ENCODE measurements at regions not wholly inside any gene's neighbourhood (a gene's known extent, or its start where the extent isn't known, plus 50 kb on each side); places are given as distances from the start of the nearest gene placed in this dataset.

DNA sequence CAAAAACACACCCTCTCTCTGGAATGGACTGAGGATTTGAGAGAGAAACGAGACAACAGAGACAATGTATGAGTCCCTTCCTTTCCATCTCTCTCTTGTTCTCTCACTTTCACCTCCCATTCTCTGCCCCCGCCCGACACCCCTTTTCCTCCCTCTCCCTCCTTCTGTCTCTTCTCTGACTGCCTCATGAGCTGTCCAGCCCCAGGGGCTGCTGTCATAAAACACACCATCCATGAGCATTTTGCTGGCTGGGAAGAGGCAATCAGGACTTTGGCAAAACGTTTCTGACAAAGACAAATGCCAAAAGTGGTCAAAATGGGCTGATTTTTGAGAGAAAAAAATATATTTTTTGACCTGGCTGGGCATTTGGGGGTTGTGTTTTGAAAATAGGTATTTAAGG lies 377.2 kb downstream of the EN1 start:
- H3K27ac ChIP-seq (ENCODE audit: low read depth, low read length, poor library complexity, severe bottlenecking) = no peak overlapping the region
- no peaks in the 10 kb centered on the region for H3K4me1 ChIP-seq (ENCODE audit: insufficient read depth, low read length, poor library complexity, severe bottlenecking)
- no TSS peak for BruUV-seq (replicated peaks)
- no peaks in the 10 kb centered on the region for H3K27me3 ChIP-seq (replicated peaks; ENCODE audit: insufficient read depth, low read depth, low read length, poor library complexity)
- POLR2A ChIA-PET (ENCODE audit: low non-redundant PET) = no interaction called here
- CTCF ChIA-PET = no interaction called here
- no peaks in the 10 kb centered on the region for H3K9me3 ChIP-seq (ENCODE audit: low read depth, low read length, poor library complexity, severe bottlenecking)
- DNase-seq (ENCODE audit: low spot score) = no peak
- no peak overlapping the region for H3K4me3 ChIP-seq (ENCODE audit: low read depth, low read length, poor library complexity, severe bottlenecking)
- TF ChIP-seq EZH2 (IDR thresholded peaks at IDR 0.05; ENCODE audit: borderline replicate concordance, low read depth, low read length, poor library complexity, severe bottlenecking) (no peak), CTCF (conservative IDR thresholded peaks at IDR 0.05; ENCODE audit: low read depth, low read length) (no peak)
- intact Hi-C loops (cut with micrococcal nuclease; ENCODE audit: unreplicated experiment) = no loop called here
- no peaks in the 10 kb centered on the region for H3K36me3 ChIP-seq (ENCODE audit: insufficient read depth, low read length, poor library complexity, severe bottlenecking)

GRCh38 chr2:118469103-118469502 lies 378.3 kb downstream of the EN1 start:
- DNase-seq (ENCODE audit: low spot score) = no peak
- BruUV-seq (replicated peaks) = no TSS peak
- Histone ChIP-seq H3K36me3 (ENCODE audit: insufficient read depth, low read length, poor library complexity, severe bottlenecking) (no peaks in the 10 kb centered on the region), H3K4me1 (ENCODE audit: insufficient read depth, low read length, poor library complexity, severe bottlenecking) (no peaks in the 10 kb centered on the region), H3K27me3 (replicated peaks; ENCODE audit: insufficient read depth, low read depth, low read length, poor library complexity) (no peaks in the 10 kb centered on the region), H3K9me3 (ENCODE audit: low read depth, low read length, poor library complexity, severe bottlenecking) (no peaks in the 10 kb centered on the region), H3K27ac (ENCODE audit: low read depth, low read length, poor library complexity, severe bottlenecking) (no peak overlapping the region), H3K4me3 (ENCODE audit: low read depth, low read length, poor library complexity, severe bottlenecking) (no peak overlapping the region)
- intact Hi-C loops (cut with micrococcal nuclease; ENCODE audit: unreplicated experiment) = no loop called here
- POLR2A ChIA-PET (ENCODE audit: low non-redundant PET) = no interaction called here
- CTCF ChIA-PET = interaction anchor here (0.5 kb wide), 1 partner anchor 24 kb away, joined by 4 read pairs; no protein-coding TSS in a partner anchor
- TF ChIP-seq CTCF (conservative IDR thresholded peaks at IDR 0.05; ENCODE audit: low read depth, low read length) (no peak), EZH2 (IDR thresholded peaks at IDR 0.05; ENCODE audit: borderline replicate concordance, low read depth, low read length, poor library complexity, severe bottlenecking) (no peak)

- DNase-seq (ENCODE audit: low spot score) = no peak
- Histone ChIP-seq H3K9me3 (ENCODE audit: low read depth, low read length, poor library complexity, severe bottlenecking) (no peaks in the 10 kb centered on the region), H3K4me1 (ENCODE audit: insufficient read depth, low read length, poor library complexity, severe bottlenecking) (no peaks in the 10 kb centered on the region), H3K27me3 (replicated peaks; ENCODE audit: insufficient read depth, low read depth, low read length, poor library complexity) (no peaks in the 10 kb centered on the region), H3K36me3 (ENCODE audit: insufficient read depth, low read length, poor library complexity, severe bottlenecking) (no peaks in the 10 kb centered on the region), H3K27ac (ENCODE audit: low read depth, low read length, poor library complexity, severe bottlenecking) (no peak overlapping the region), H3K4me3 (ENCODE audit: low read depth, low read length, poor library complexity, severe bottlenecking) (no peak overlapping the region)
- no TSS peak for BruUV-seq (replicated peaks)
- ChIA-PET POLR2A (ENCODE audit: low non-redundant PET) (no interaction called here), CTCF (no interaction called here)
- intact Hi-C loops (cut with micrococcal nuclease; ENCODE audit: unreplicated experiment) = no loop called here
- TF ChIP-seq EZH2 (IDR thresholded peaks at IDR 0.05; ENCODE audit: borderline replicate concordance, low read depth, low read length, poor library complexity, severe bottlenecking) (no peak), CTCF (conservative IDR thresholded peaks at IDR 0.05; ENCODE audit: low read depth, low read length) (no peak)
Measured at GRCh38 chr2:118464546-118465265, 376.4 kb downstream of the INSIG2 start.

Measured in A673 (cell line).